ENCODE measurements at regions not wholly inside any gene's neighbourhood (a gene's known extent, or its start where the extent isn't known, plus 50 kb on each side); places are given as distances from the start of the nearest gene placed in this dataset.

DNA sequence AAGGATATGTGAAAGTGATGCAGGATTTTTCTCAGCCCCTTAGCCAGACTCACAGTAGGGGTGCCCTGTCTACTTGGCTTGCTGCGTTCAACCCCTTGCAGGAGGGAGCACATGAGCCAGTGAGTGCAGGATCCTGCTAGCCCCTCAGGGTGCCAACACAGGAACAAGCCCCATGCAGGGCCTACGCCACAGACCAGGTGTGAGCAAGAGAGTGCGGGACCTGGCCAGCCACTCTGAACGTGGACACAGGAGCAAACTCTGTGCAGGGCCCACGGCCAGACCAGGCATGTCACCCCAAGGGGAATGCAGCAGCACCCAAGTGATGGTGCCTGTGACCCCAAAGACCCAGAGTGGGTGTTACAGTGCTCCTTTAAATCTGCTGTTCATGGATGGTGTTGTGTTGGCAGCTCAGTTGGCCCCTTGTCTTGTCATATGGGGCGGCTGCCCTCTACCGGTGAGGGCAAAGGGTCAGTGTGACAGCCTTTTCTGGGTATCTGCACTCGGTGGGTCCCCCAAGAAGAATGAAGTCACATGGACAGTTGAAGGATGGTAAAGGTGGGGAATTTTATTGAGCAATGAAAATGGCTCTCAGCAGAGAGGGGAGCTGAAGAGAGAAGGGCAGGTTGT is 188.4 kb upstream of the MAOA start:
- peaks cover 8% of the 10 kb centered on the region for H3K9me3 Mint-ChIP-seq
- H3K36me3 Mint-ChIP-seq = no peaks in the 10 kb centered on the region
- H3K4me1 Mint-ChIP-seq = no peaks in the 10 kb centered on the region
- H3K4me3 Mint-ChIP-seq = no peak overlapping the region
- H3K27me3 Mint-ChIP-seq (ENCODE audit: low read depth) = no peaks in the 10 kb centered on the region
- TF ChIP-seq, protein P1, sequence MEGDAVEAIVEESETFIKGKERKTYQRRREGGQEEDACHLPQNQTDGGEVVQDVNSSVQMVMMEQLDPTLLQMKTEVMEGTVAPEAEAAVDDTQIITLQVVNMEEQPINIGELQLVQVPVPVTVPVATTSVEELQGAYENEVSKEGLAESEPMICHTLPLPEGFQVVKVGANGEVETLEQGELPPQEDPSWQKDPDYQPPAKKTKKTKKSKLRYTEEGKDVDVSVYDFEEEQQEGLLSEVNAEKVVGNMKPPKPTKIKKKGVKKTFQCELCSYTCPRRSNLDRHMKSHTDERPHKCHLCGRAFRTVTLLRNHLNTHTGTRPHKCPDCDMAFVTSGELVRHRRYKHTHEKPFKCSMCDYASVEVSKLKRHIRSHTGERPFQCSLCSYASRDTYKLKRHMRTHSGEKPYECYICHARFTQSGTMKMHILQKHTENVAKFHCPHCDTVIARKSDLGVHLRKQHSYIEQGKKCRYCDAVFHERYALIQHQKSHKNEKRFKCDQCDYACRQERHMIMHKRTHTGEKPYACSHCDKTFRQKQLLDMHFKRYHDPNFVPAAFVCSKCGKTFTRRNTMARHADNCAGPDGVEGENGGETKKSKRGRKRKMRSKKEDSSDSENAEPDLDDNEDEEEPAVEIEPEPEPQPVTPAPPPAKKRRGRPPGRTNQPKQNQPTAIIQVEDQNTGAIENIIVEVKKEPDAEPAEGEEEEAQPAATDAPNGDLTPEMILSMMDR (IDR thresholded peaks at IDR 0.05; ENCODE audit: unreplicated experiment) = no peak
- no peak for DNase-seq (ENCODE audit: low spot score in 2 of 2, unreplicated experiment in 2 of 2)
- no peak overlapping the region for H3K27ac Mint-ChIP-seq

- TF ChIP-seq, protein P1 (IDR thresholded peaks at IDR 0.05; ENCODE audit: unreplicated experiment) = no peak
- no peak for DNase-seq (ENCODE audit: low spot score in 2 of 2, unreplicated experiment in 2 of 2)
- Mint-ChIP-seq H3K27ac (no peak overlapping the region), H3K36me3 (no peaks in the 10 kb centered on the region), H3K9me3 (peaks cover 8% of the 10 kb centered on the region), H3K27me3 (ENCODE audit: low read depth) (no peaks in the 10 kb centered on the region), H3K4me1 (no peaks in the 10 kb centered on the region), H3K4me3 (no peak overlapping the region)
Observed at GRCh38 chrX:43469391-43470054, 186.6 kb upstream of the MAOA start.

- no peak overlapping the region for H3K4me3 Mint-ChIP-seq
- no peak overlapping the region for H3K27ac Mint-ChIP-seq
- no peaks in the 10 kb centered on the region for H3K27me3 Mint-ChIP-seq (ENCODE audit: low read depth)
- H3K36me3 Mint-ChIP-seq = no peaks in the 10 kb centered on the region
- TF ChIP-seq, protein P1 (IDR thresholded peaks at IDR 0.05; ENCODE audit: unreplicated experiment) = no peak
- peaks cover 8% of the 10 kb centered on the region for H3K9me3 Mint-ChIP-seq
- no peak for DNase-seq (ENCODE audit: low spot score in 2 of 2, unreplicated experiment in 2 of 2)
- H3K4me1 Mint-ChIP-seq = no peaks in the 10 kb centered on the region
Observed at GRCh38 chrX:43474321-43474720, 181.8 kb upstream of the MAOA start.

GRCh38 chrX:43479070-43479469 is 177.0 kb upstream of the MAOA start:
- H3K27ac Mint-ChIP-seq = no peak overlapping the region
- no peaks in the 10 kb centered on the region for H3K4me1 Mint-ChIP-seq
- H3K9me3 Mint-ChIP-seq = peaks cover 4% of the 10 kb centered on the region
- no peak for DNase-seq (ENCODE audit: low spot score in 2 of 2, unreplicated experiment in 2 of 2)
- H3K27me3 Mint-ChIP-seq (ENCODE audit: low read depth) = no peaks in the 10 kb centered on the region
- H3K36me3 Mint-ChIP-seq = no peaks in the 10 kb centered on the region
- TF ChIP-seq, protein P1 (IDR thresholded peaks at IDR 0.05; ENCODE audit: unreplicated experiment) = no peak
- no peak overlapping the region for H3K4me3 Mint-ChIP-seq

- no peaks in the 10 kb centered on the region for H3K36me3 Mint-ChIP-seq
- TF ChIP-seq, protein P1 (IDR thresholded peaks at IDR 0.05; ENCODE audit: unreplicated experiment) = no peak
- no peak overlapping the region for H3K4me3 Mint-ChIP-seq
- H3K27ac Mint-ChIP-seq = no peak overlapping the region
- H3K9me3 Mint-ChIP-seq = peaks cover 4% of the 10 kb centered on the region
- no peak for DNase-seq (ENCODE audit: low spot score in 2 of 2, unreplicated experiment in 2 of 2)
- H3K27me3 Mint-ChIP-seq (ENCODE audit: low read depth) = no peaks in the 10 kb centered on the region
- H3K4me1 Mint-ChIP-seq = no peaks in the 10 kb centered on the region
Observed at GRCh38 chrX:43479850-43480249, 176.2 kb upstream of the MAOA start.
